LNCAP (cell line): ENCODE measurements at regions not wholly inside any gene's neighbourhood (a gene's known extent, or its start where the extent isn't known, plus 50 kb on each side); places are given as distances from the start of the nearest gene placed in this dataset.

ENCODE experiments used
- CTCF ChIP-seq: fragments of 450-650 bp; IDR thresholded peaks from 2 replicates; pipeline ENCODE4 v1.5.1; 2017; ENCODE audit warnings: mild to moderate bottlenecking

GRCh38 chr3:36656873-36657272 lies 107.5 kb downstream of the DCLK3 start:
- TF ChIP-seq CTCF: no peak

- TF ChIP-seq CTCF: no peak
Measured at GRCh38 chr3:36653095-36653494, 111.3 kb downstream of the DCLK3 start.

- no peak for TF ChIP-seq CTCF
Measured at GRCh38 chr3:36652104-36652503, 112.2 kb downstream of the DCLK3 start.

DNA sequence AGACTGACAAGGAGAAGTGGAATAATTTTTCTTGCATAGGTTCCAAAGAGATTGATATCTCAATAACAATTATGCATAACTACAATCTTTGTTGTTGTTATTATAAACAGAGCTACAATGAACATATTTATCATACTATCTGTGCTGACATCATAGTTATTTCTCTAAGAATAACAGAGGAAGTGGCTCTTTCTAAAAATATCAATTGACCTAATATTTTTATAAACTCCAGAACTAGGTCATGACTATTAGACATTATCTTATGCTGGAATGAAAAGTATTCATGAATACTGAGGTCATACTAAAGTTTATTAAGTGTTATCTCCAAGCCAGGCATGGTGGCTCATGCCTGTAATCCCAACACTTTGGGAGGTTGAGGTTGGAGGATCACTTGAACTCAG lies 114.1 kb downstream of the DCLK3 start:
- TF ChIP-seq CTCF: no peak

- TF ChIP-seq CTCF: no peak
Measured at GRCh38 chr3:36649125-36649524, 115.2 kb downstream of the DCLK3 start.

DNA sequence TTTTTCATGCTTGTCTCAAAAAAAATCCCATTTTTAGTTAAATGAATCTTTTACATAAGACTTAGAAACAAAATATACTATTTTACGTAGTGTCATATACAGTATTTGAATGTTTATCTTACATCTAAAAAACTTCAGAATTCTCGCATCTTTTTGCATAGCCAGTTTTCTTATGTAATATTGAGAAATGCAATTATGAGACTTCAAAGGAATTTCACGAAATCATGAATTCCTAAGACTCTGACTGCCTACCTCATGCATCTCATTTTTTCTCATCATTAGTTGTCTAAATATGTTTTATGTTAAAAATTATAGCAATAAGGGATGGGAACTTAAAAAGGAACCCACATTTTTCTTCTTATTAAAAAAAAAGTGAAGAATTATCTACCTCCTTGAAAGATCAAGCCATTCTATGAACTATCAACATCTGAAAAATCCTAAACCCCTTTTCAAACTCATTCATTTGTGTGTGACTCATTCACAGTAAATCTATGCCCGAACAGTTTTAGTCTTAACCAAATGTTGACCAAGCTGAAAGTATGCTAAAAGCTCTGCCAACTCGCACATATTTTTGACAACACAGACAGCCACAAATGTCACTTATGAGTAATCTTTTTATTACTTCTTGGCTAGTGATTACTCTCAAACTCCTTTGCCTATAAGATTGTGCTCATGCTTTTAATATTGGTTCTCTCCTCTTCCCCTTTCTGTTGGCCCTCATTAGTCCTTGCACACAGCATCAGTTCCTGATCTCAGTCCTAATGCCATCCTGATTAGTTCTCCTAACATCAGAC lies 115.9 kb downstream of the DCLK3 start:
- no peak for TF ChIP-seq CTCF

DNA sequence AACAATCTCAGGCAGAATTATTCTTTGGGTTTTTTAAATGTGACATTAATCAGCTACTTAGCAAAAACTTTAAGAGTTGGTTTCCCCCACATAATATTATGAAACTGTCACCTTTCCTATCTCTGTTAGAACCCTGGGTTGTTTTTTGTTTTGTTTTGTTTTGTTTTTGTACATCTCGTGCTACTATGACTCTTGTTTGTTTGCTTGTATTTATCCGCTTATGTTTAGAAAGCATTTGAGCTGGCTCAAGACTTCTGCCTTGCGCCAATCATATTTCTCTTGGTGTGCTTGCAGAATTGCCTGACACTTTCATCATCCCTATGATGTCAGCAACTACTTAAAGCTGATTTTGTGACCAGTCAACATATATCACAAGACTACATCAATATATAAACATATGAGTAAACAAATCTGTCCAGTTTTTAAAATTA lies 116.9 kb downstream of the DCLK3 start:
- no peak for TF ChIP-seq CTCF

DNA sequence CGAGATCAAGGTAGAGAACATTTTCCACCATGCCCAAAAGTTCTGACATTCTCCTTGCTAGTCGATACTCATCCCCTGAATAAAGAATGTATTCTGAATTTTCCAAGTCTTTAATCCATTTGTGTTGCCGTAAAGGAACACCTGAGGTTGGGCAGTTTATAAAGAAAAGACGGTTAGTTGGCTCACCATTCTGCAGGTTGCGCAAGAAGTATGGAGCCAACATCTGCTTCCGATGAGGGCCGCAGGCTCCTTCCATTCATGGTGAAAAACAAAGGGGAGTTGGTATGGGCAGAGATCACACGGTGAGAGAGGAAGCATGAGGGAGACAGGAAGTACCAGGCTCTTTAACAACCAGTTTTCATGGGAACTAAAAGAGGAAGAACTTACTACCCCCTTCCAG lies 121.2 kb downstream of the DCLK3 start:
- TF ChIP-seq CTCF: no peak
